RWPE2 (cell line): ENCODE measurements at regions not wholly inside any gene's neighbourhood (a gene's known extent, or its start where the extent isn't known, plus 50 kb on each side); places are given as distances from the start of the nearest gene placed in this dataset.

ENCODE experiments used
- ATAC-seq: fragments of 200-7000 bp; cut with Tn5 transposase; 3 replicates; pipeline ENCODE4 v1.9.1; 2021; ENCODE audit warnings: low read depth
- DNase-seq: peaks from one replicate; pipeline ENCODE4 v3.0.0-alpha.2; 2020; ENCODE audit warnings: low spot score
- H3K27ac ChIP-seq: fragments of 450-650 bp; 2 replicates; pipeline ENCODE4 v1.5.1; 2017; ENCODE audit warnings: mild to moderate bottlenecking; ENCODE audit not compliant: poor library complexity, severe bottlenecking
- H3K27me3 ChIP-seq: fragments of 250-450 bp; sonication (Bioruptor Pico); 2 replicates; pipeline ENCODE4 v1.5.1; 2021; ENCODE audit warnings: mild to moderate bottlenecking, moderate library complexity; ENCODE audit not compliant: insufficient read depth, poor library complexity, severe bottlenecking
- H3K36me3 ChIP-seq: fragments of 250-450 bp; sonication (Bioruptor Pico); 2 replicates; pipeline ENCODE4 v1.5.1; 2020; ENCODE audit warnings: low read depth, mild to moderate bottlenecking, moderate library complexity
- H3K4me1 ChIP-seq: fragments of 250-450 bp; sonication (Bioruptor Pico); 2 replicates; pipeline ENCODE4 v1.5.1; 2021; ENCODE audit warnings: mild to moderate bottlenecking, moderate library complexity; ENCODE audit not compliant: insufficient read depth, poor library complexity, severe bottlenecking
- H3K4me3 ChIP-seq: fragments of 250-450 bp; sonication (Bioruptor Pico); 2 replicates; pipeline ENCODE4 v1.5.1; 2021; ENCODE audit warnings: mild to moderate bottlenecking, moderate library complexity; ENCODE audit not compliant: severe bottlenecking
- H3K9me3 ChIP-seq: fragments of 250-450 bp; sonication (Bioruptor Pico); 2 replicates; pipeline ENCODE4 v1.5.1; 2021; ENCODE audit warnings: mild to moderate bottlenecking, moderate library complexity; ENCODE audit not compliant: severe bottlenecking
- CTCF ChIP-seq: fragments of 450-650 bp; IDR thresholded peaks from one replicate; pipeline ENCODE4 v1.5.1; 2017; ENCODE audit warnings: mild to moderate bottlenecking, moderate library complexity; ENCODE audit not compliant: poor library complexity, severe bottlenecking

DNA sequence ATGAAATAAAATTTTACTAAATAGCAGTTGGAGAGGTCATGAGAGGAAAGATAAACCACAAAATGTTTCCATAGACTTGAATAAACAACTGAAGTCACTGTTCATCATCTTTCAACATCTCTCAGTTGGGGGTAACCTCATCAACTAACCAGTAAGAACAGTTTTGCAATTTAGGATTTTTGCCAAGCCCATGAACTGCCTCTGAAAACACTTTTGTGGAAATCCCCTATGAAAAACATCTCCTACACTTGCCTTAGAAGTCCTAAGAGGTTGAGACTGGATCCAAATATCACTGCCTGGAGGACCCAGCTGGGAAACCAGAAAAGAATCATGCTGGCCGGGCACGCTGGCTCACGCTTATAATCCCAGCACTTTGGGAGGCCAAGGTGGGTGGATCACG lies 273.1 kb downstream of the C12orf50 start:
- Histone ChIP-seq H3K27ac (no peak overlapping the region), H3K4me1 (no peaks in the 10 kb centered on the region), H3K27me3 (no peaks in the 10 kb centered on the region), H3K4me3 (no peak overlapping the region), H3K9me3 (no peaks in the 10 kb centered on the region), H3K36me3 (no peaks in the 10 kb centered on the region)
- DNase-seq (no peak), ATAC-seq (no peak)
- no peak for TF ChIP-seq CTCF

DNA sequence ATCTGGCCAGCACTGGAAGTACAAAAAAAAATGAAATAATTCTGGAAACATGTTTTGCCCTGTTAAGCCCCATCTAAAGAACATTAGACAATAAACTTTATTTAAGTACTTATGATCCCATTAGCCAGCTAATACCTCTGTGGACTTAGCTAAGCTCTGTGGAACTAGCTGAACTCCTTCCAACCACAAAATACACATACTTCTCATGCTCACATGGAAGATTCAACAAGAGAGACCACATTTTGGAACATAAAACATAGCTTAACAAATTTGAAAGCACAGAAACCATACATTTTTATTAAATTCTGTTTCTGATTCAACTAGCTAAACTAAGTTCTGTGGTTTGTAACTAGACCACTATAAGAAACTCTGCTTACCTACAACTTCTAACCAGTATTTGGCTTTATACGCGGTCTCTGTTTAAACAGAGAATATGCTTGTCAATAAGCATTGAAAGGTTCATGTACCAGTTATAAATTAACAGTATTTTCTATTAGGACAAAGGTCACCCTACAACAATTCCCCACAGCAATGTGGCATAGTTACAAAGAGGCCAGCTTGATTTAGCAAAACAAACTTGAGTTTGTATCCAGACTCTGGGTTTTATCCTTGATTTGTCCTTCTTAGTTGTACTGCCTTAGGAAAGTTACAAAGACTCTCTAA lies 300.1 kb downstream of the C12orf50 start:
- no peak for TF ChIP-seq CTCF
- Histone ChIP-seq H3K27ac (no peak overlapping the region), H3K27me3 (no peaks in the 10 kb centered on the region), H3K4me3 (no peak overlapping the region), H3K9me3 (no peaks in the 10 kb centered on the region), H3K36me3 (no peaks in the 10 kb centered on the region), H3K4me1 (no peaks in the 10 kb centered on the region)
- ATAC-seq (no peak), DNase-seq (no peak)

GRCh38 chr12:87720967-87721366 lies 308.2 kb downstream of the C12orf50 start:
- Histone ChIP-seq H3K27ac (no peak overlapping the region), H3K36me3 (no peaks in the 10 kb centered on the region), H3K4me3 (no peak overlapping the region), H3K9me3 (no peaks in the 10 kb centered on the region), H3K27me3 (no peaks in the 10 kb centered on the region), H3K4me1 (no peaks in the 10 kb centered on the region)
- no peak for TF ChIP-seq CTCF
- no peak for ATAC-seq
- DNase-seq, result no peak

DNA sequence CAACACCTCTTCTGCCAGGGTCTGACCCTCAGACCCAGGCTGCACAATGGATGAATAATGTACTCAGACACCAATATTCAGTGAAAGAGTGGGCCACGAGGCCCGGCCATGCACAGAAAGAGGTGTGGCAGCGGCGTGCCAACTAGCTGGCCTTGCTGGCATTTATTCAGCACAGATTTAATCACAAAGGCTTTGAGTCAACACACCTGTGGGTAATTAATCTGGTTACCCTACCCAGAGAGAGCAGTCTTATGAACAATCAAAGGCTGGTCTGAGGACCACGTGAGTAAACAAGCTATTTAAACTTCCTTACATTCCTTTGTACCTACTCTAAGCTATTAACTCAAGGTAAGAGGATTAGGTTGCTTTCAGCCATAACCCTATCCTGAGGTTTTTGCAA lies 324.8 kb downstream of the C12orf50 start:
- ATAC-seq, result peak; percentile 80
- H3K36me3 ChIP-seq, result no peaks in the 10 kb centered on the region
- peaks cover 2% of the 10 kb centered on the region for H3K9me3 ChIP-seq
- no peaks in the 10 kb centered on the region for H3K27me3 ChIP-seq
- peaks cover 4% of the 10 kb centered on the region for H3K4me1 ChIP-seq
- H3K27ac ChIP-seq, result no peak overlapping the region
- peak; percentile 29 for DNase-seq
- H3K4me3 ChIP-seq, result no peak overlapping the region
- no peak for TF ChIP-seq CTCF

- TF ChIP-seq CTCF, result no peak
- no peak overlapping the region for H3K4me3 ChIP-seq
- H3K27me3 ChIP-seq, result no peaks in the 10 kb centered on the region
- no peaks in the 10 kb centered on the region for H3K9me3 ChIP-seq
- no peak overlapping the region for H3K27ac ChIP-seq
- DNase-seq (no peak), ATAC-seq (no peak)
- peaks cover 12% of the 10 kb centered on the region for H3K4me1 ChIP-seq
- H3K36me3 ChIP-seq, result no peaks in the 10 kb centered on the region
Observed at GRCh38 chr12:87690236-87690810, 338.9 kb downstream of the C12orf50 start.
